Heart left ventricle (tissue), 16 donors: ENCODE measurements at regions not wholly inside any gene's neighbourhood (a gene's known extent, or its start where the extent isn't known, plus 50 kb on each side); places are given as distances from the start of the nearest gene placed in this dataset.

Experiments used
- ATAC-seq, 4 donors: fragments of 200-7000 bp; cut with Tn5 transposase; one replicate each; pipeline ENCODE4 v1.9.1; 2020 to 2022; ENCODE audit warnings: moderate library complexity in 4 of 4, mild to moderate bottlenecking in 3 of 4, moderate number of reproducible peaks in 1 of 4
- DNase-seq, 5 donors: peaks; one replicate each; pipeline ENCODE4 v3.0.0-alpha.2; 2020
- H3K27ac ChIP-seq, 12 donors: fragments of 200-600 bp; sonication (generic) in 4 of 12; one replicate each; pipeline versions ENCODE4 v1.5.0 to v1.8.0; 2016 to 2022; ENCODE audit warnings: mild to moderate bottlenecking in 2 of 12
- H3K27me3 ChIP-seq, 9 donors: fragments of 200-600 bp; sonication (generic) in 2 of 9; one replicate each; pipeline versions ENCODE4 v1.5.1 to v1.8.0; 2016 to 2022; ENCODE audit warnings: mild to moderate bottlenecking in 3 of 9
- H3K36me3 ChIP-seq, 9 donors: fragments of 200-600 bp; sonication (generic) in 2 of 9; one replicate each; pipeline versions ENCODE4 v1.5.0 to v1.8.0; 2018 to 2022; ENCODE audit warnings: mild to moderate bottlenecking in 2 of 9
- H3K4me1 ChIP-seq, 12 donors: fragments of 200-600 bp; sonication (generic) in 4 of 12; one replicate each; pipeline versions ENCODE4 v1.5.0 to v1.8.0; 2016 to 2022; ENCODE audit warnings: mild to moderate bottlenecking in 3 of 12
- H3K4me3 ChIP-seq, 12 donors: fragments of 200-600 bp; sonication (generic) in 4 of 12; one replicate each; pipeline versions ENCODE4 v1.5.0 to v1.8.0; 2017 to 2022; ENCODE audit warnings: mild to moderate bottlenecking in 9 of 12, moderate library complexity in 4 of 12
- H3K9me3 ChIP-seq, 12 donors: fragments of 200-600 bp; sonication (generic) in 4 of 12; one replicate each; pipeline versions ENCODE4 v1.5.0 to v1.8.0; 2016 to 2022; ENCODE audit warnings: mild to moderate bottlenecking in 1 of 12
- POLR2A ChIP-seq, 2 donors: fragments of 450-650 bp; IDR thresholded peaks; one replicate each; pipeline ENCODE4 v1.6.1; 2017; ENCODE audit warnings: antibody characterized with exemption in 2 of 2, mild to moderate bottlenecking in 2 of 2, moderate library complexity in 2 of 2
- WGBS, 4 donors: extraction: QIAGEN DNeasy Blood & Tissue Kit in 2 of 4; methylation state at CpG; one replicate each; pipeline versions ENCODE4 v1.1.5 to v1.1.7; 2013 to 2018; 5-methylcytosine and 5-hydroxymethylcytosine counted together
- intact Hi-C, 10 donors: fragments of 100-400 bp; cut with DNase I; formaldehyde crosslinking; loops; one replicate each; pipeline versions ENCODE4 v1.11.1 to v1.14.2; 2022
- TF ChIP-seq, protein P1 (sequence below), 12 donors: fragments of 200-600 bp; sonication (generic) in 4 of 12; IDR thresholded peaks; one replicate each; pipeline versions ENCODE4 v1.5.0 to v1.8.0; 2018 to 2022; ENCODE audit warnings: antibody characterized with exemption in 12 of 12, mild to moderate bottlenecking in 5 of 12
- donor health status: ischemic (EF 13 %, LVEDD 7.1; RV severe dilation, severe dysfunction).
- donor health status: healthy with polysubstance abuse.
- donor health status: DM: no; HTN: yes; CAD: no.
- donor health status: DM: no; HTN: no; CAD: no.
- donor health status: ischemic (EF 25% LVEDD 6.9; RV normal size, moderate dysfunction).
- donor health status: ischemic (EF 25% LVEDD 5.7; RV mildly dilated, moderate dysfunction).
- donor health status: healthy.
- donor health status: DM: yes; HTN: yes; CAD: no.
- donor health status: ischemic (EF 35%, LVEDD 5.7; RV mildly dilated, moderate dysfunction).
- donor health status: nonischemic (EF 11% LVEDD 7.7; RV severe dilation, severe dysfunction).
- donor health status: DM: yes; HTN: yes; CAD: no.
- donor health status: PGD.
- donor health status: ischemic (EF 29% LVEDD 5.4; RV normal size, mild dysfunction).
- donor health status: nonischemic (EF 23%, LVEDD 6.1; RV moderate dilation, normal function).

DNA sequence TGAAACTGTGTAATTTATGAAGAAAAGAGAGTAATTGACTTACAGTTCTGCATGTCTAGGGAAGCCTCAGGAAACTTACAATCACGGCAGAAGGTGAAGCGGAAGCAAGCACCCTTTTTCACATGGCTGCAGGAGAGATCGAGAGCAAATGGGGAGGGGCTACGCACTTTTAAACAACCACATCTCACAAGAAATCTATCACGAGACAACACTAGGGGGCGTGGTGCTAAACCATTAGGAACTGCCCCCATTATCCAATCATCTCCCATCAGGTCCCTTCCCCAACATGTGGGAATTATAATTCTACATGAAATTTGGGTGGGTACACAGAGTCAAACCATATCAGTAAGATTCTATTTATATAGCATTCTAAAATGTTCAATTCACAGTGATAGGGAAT, 114.8 kb upstream of the TRPC4 start:
- no peaks in the 10 kb centered on the region for H3K9me3 ChIP-seq
- TF ChIP-seq, protein P1, sequence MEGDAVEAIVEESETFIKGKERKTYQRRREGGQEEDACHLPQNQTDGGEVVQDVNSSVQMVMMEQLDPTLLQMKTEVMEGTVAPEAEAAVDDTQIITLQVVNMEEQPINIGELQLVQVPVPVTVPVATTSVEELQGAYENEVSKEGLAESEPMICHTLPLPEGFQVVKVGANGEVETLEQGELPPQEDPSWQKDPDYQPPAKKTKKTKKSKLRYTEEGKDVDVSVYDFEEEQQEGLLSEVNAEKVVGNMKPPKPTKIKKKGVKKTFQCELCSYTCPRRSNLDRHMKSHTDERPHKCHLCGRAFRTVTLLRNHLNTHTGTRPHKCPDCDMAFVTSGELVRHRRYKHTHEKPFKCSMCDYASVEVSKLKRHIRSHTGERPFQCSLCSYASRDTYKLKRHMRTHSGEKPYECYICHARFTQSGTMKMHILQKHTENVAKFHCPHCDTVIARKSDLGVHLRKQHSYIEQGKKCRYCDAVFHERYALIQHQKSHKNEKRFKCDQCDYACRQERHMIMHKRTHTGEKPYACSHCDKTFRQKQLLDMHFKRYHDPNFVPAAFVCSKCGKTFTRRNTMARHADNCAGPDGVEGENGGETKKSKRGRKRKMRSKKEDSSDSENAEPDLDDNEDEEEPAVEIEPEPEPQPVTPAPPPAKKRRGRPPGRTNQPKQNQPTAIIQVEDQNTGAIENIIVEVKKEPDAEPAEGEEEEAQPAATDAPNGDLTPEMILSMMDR (IDR thresholded peaks at IDR 0.05), result no peak
- no peak for TF ChIP-seq POLR2A (IDR thresholded peaks at IDR 0.05)
- WGBS, 4 donors, result 81 to 87% (median 83%) methylated on average over 6 of the region's 6 CpGs
- intact Hi-C loops, result no loop called here
- no peaks in the 10 kb centered on the region for H3K27me3 ChIP-seq
- DNase-seq (no peak), ATAC-seq (no peak)
- H3K4me1 ChIP-seq, result no peaks in the 10 kb centered on the region
- no peak overlapping the region for H3K27ac ChIP-seq
- no peak overlapping the region for H3K4me3 ChIP-seq
- H3K36me3 ChIP-seq, result no peaks in the 10 kb centered on the region

- H3K4me3 ChIP-seq, result no peak overlapping the region
- no peak overlapping the region for H3K27ac ChIP-seq
- H3K9me3 ChIP-seq, result no peaks in the 10 kb centered on the region
- intact Hi-C loops, result no loop called here
- no peaks in the 10 kb centered on the region for H3K27me3 ChIP-seq
- no peak for TF ChIP-seq POLR2A (IDR thresholded peaks at IDR 0.05)
- TF ChIP-seq, protein P1 (IDR thresholded peaks at IDR 0.05), result no peak
- ATAC-seq (no peak), DNase-seq (no peak)
- H3K36me3 ChIP-seq, result no peaks in the 10 kb centered on the region
- no peaks in the 10 kb centered on the region for H3K4me1 ChIP-seq
These were observed 112.4 kb upstream of the TRPC4 start for GRCh38 chr13:37981932-37982331.

DNA sequence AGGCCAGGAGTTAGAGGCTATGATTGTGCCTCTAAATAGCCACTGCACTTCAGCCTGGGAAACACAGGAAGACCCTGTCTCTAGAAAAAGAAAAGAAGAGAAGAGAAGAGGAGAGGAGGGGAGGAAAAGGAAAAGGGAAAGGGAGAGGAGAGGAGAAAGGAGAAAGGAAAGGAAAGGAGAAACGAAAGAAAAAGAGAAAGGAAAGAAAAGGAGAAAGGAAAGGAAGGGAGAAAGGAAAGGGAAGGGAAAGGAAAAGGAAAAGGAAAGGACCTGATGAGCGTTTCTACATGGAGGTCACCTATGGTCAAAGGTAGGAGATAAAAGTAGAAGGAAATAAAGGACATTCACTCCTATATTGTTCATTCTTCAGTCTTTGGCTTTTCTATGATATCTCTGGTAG, 109.1 kb upstream of the TRPC4 start:
- intact Hi-C loops, result no loop called here
- H3K27me3 ChIP-seq, result no peaks in the 10 kb centered on the region
- WGBS, 4 donors, result 68 to 77% (median 72%) methylated on average over 2 of the region's 2 CpGs
- ATAC-seq, result no peak
- H3K4me1 ChIP-seq, result no peaks in the 10 kb centered on the region
- no peaks in the 10 kb centered on the region for H3K36me3 ChIP-seq
- no peak overlapping the region for H3K27ac ChIP-seq
- no peak overlapping the region for H3K4me3 ChIP-seq
- no peak for TF ChIP-seq POLR2A (IDR thresholded peaks at IDR 0.05)
- TF ChIP-seq, protein P1 (IDR thresholded peaks at IDR 0.05), result no peak
- H3K9me3 ChIP-seq, result no peaks in the 10 kb centered on the region
- no peak for DNase-seq

DNA sequence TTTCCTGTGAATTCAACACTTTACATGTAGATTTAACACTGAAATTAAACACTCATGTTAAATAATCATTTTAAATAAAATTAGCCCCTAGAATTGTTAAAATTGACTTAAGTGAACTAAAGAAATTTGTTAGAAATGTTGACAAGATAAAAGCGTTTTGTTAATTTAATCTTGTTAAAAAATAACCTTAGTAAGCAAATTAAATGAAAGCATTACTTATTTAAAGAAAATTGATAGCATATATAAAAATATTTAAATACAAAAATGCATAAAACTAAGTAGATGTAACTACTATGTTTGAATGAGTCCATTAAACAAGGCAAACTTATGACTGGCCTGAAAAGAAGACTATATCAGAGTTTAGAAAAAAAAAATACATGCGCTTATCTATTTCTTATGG, 99.0 kb upstream of the TRPC4 start:
- Histone ChIP-seq H3K4me1 (no peaks in the 10 kb centered on the region), H3K4me3 (no peak overlapping the region), H3K27ac (no peak overlapping the region), H3K27me3 (no peaks in the 10 kb centered on the region), H3K9me3 (no peaks in the 10 kb centered on the region), H3K36me3 (no peaks in the 10 kb centered on the region)
- 65 to 84% (median 81%) methylated on average over 2 of the region's 2 CpGs for WGBS, 4 donors
- DNase-seq, result no peak
- intact Hi-C loops, result no loop called here
- TF ChIP-seq POLR2A (IDR thresholded peaks at IDR 0.05), result no peak
- TF ChIP-seq, protein P1 (IDR thresholded peaks at IDR 0.05), result no peak
- no peak for ATAC-seq
